ENCODE measurements at regions not wholly inside any gene's neighbourhood (a gene's known extent, or its start where the extent isn't known, plus 50 kb on each side); places are given as distances from the start of the nearest gene placed in this dataset.

DNA sequence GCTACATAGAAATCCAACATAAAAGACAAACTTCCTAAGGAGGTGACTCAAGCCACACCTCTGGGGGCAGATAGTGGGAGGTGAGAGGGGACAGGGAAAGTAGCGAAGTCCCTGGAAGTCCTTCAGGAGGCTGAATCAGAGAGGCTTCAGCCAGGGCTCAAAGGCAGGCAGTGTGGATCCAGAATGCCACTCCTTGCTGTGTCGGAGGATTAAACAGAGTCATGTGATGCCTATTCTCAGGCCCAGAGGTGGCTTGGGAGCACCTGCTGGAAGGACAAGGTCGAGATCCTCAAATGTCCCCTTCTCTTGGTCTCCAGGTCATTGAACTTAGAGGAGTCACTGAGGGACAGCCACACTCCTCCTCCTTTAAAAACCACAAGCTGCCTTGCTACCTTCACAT, 391.1 kb downstream of the SOX9 start:
- TF ChIP-seq, protein P1, sequence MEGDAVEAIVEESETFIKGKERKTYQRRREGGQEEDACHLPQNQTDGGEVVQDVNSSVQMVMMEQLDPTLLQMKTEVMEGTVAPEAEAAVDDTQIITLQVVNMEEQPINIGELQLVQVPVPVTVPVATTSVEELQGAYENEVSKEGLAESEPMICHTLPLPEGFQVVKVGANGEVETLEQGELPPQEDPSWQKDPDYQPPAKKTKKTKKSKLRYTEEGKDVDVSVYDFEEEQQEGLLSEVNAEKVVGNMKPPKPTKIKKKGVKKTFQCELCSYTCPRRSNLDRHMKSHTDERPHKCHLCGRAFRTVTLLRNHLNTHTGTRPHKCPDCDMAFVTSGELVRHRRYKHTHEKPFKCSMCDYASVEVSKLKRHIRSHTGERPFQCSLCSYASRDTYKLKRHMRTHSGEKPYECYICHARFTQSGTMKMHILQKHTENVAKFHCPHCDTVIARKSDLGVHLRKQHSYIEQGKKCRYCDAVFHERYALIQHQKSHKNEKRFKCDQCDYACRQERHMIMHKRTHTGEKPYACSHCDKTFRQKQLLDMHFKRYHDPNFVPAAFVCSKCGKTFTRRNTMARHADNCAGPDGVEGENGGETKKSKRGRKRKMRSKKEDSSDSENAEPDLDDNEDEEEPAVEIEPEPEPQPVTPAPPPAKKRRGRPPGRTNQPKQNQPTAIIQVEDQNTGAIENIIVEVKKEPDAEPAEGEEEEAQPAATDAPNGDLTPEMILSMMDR (conservative IDR thresholded peaks at IDR 0.05; ENCODE audit: low read length): no peak
- TF ChIP-seq EZH2phosphoT487 (IDR thresholded peaks at IDR 0.05; ENCODE audit: borderline replicate concordance): no peak

Data from Loucy (cell line).